ENCODE measurements at regions not wholly inside any gene's neighbourhood (a gene's known extent, or its start where the extent isn't known, plus 50 kb on each side); places are given as distances from the start of the nearest gene placed in this dataset.

GRCh38 chr12:92489781-92490180 is 213.0 kb upstream of the PLEKHG7 start:
- DNase-seq = no peak

- no peak for DNase-seq
Observed at GRCh38 chr12:92488735-92489134, 214.1 kb upstream of the PLEKHG7 start.

GRCh38 chr12:92487138-92487485 is 215.7 kb upstream of the PLEKHG7 start:
- DNase-seq = no peak

GRCh38 chr12:92486443-92487137 is 216.2 kb upstream of the PLEKHG7 start:
- DNase-seq = no peak

GRCh38 chr12:92485351-92486348 is 217.1 kb upstream of the PLEKHG7 start:
- no peak for DNase-seq

- DNase-seq = no peak
Observed at GRCh38 chr12:92482599-92482998, 220.2 kb upstream of the PLEKHG7 start.

- DNase-seq = no peak
Observed at GRCh38 chr12:92481066-92481465, 221.7 kb upstream of the PLEKHG7 start.

- DNase-seq = no peak
Observed at GRCh38 chr12:92478692-92479091, 224.1 kb upstream of the PLEKHG7 start.

GRCh38 chr12:92476844-92477243 is 225.9 kb upstream of the PLEKHG7 start:
- DNase-seq = no peak

GRCh38 chr12:92473564-92473963 is 229.2 kb upstream of the PLEKHG7 start:
- DNase-seq = no peak

GRCh38 chr12:92472201-92472600 is 230.6 kb upstream of the PLEKHG7 start:
- no peak for DNase-seq

- DNase-seq = no peak
Observed at GRCh38 chr12:92471551-92471950, 231.2 kb upstream of the PLEKHG7 start.

- no peak for DNase-seq
Observed at GRCh38 chr12:92470608-92471021, 232.2 kb upstream of the PLEKHG7 start.

GRCh38 chr12:92469837-92470236 is 233.0 kb upstream of the PLEKHG7 start:
- no peak for DNase-seq

GRCh38 chr12:92468358-92469020 is 234.3 kb upstream of the PLEKHG7 start:
- no peak for DNase-seq

- DNase-seq = no peak
Observed at GRCh38 chr12:92467886-92468285, 234.9 kb upstream of the PLEKHG7 start.

- no peak for DNase-seq
Observed at GRCh38 chr12:92466391-92467305, 236.1 kb upstream of the PLEKHG7 start.

- no peak for DNase-seq
Observed at GRCh38 chr12:92465786-92466295, 236.9 kb upstream of the PLEKHG7 start.

GRCh38 chr12:92464911-92465310 is 237.9 kb upstream of the PLEKHG7 start:
- no peak for DNase-seq

GRCh38 chr12:92463171-92463570 is 239.6 kb upstream of the PLEKHG7 start:
- DNase-seq = no peak

- DNase-seq = no peak
Observed at GRCh38 chr12:92462527-92462926, 240.3 kb upstream of the PLEKHG7 start.

GRCh38 chr12:92462049-92462448 is 240.7 kb upstream of the PLEKHG7 start:
- DNase-seq = no peak
